PC-3 (cell line): ENCODE measurements at regions not wholly inside any gene's neighbourhood (a gene's known extent, or its start where the extent isn't known, plus 50 kb on each side); places are given as distances from the start of the nearest gene placed in this dataset.
A peak's percentile ranks its signal among the peaks of the same experiment; 100 is the strongest.

ENCODE experiments used
- ATAC-seq: fragments of 200-7000 bp; cut with Tn5 transposase; 2 replicates; pipeline ENCODE4 v1.9.1; 2020; ENCODE audit warnings: mild to moderate bottlenecking, moderate library complexity
- BruUV-seq: library from RNA; stranded (reverse); fragments of 400-500 nt; replicated peaks from 2 replicates; lab custom pipeline; 2021; lab: Mats Ljungman, UMichigan
- CTCF ChIA-PET: fragments of 300-600 bp; sonication (Branson Sonifier 250); formaldehyde crosslinking; loops from one replicate; lab custom pipeline; 2022; ENCODE audit warnings: antibody characterized with exemption; lab: Charles Lee
- POLR2A ChIA-PET: fragments of 300-600 bp; sonication (Branson Sonifier 250); formaldehyde crosslinking; loops from one replicate; lab custom pipeline; 2022; ENCODE audit warnings: antibody characterized with exemption; ENCODE audit not compliant: unreplicated experiment; lab: Charles Lee
- DNase-seq: peaks from one replicate; pipeline ENCODE4 v3.0.0-alpha.2; 2015
- H2AFZ ChIP-seq: fragments of 300-600 bp; sonication (generic); 2 replicates; pipeline ENCODE4 v1.6.0; 2016; ENCODE audit warnings: antibody characterized with exemption, low read length
- H3F3A ChIP-seq: fragments of 300-600 bp; sonication (generic); one replicate; pipeline ENCODE4 v1.6.0; 2017; ENCODE audit warnings: antibody characterized with exemption, low read length, control low read depth, mild to moderate bottlenecking; ENCODE audit not compliant: unreplicated experiment
- H3K27ac ChIP-seq: fragments of 300-600 bp; sonication (generic); 2 replicates; pipeline ENCODE4 v1.5.1; 2016; ENCODE audit warnings: mild to moderate bottlenecking, low read length
- H3K27me3 ChIP-seq: fragments of 300-600 bp; sonication (generic); 2 replicates; pipeline ENCODE4 v1.6.1; 2016; ENCODE audit warnings: low read length, mixed read lengths
- H3K36me3 ChIP-seq: fragments of 300-600 bp; sonication (generic); 2 replicates; pipeline ENCODE4 v1.6.1; 2016; ENCODE audit warnings: low read depth, mixed run types, low read length, mixed read lengths
- H3K4me1 ChIP-seq: fragments of 300-600 bp; sonication (generic); 2 replicates; pipeline ENCODE4 v1.5.1; 2016; ENCODE audit warnings: low read length; ENCODE audit not compliant: insufficient read depth
- H3K4me2 ChIP-seq: fragments of 300-600 bp; sonication (generic); 2 replicates; pipeline ENCODE4 v1.6.0; 2016; ENCODE audit warnings: low read length
- H3K4me3 ChIP-seq: fragments of 300-600 bp; sonication (generic); 2 replicates; pipeline ENCODE4 v1.5.1; 2016; ENCODE audit warnings: mild to moderate bottlenecking, low read length, mixed read lengths
- H3K79me2 ChIP-seq: fragments of 300-600 bp; sonication (generic); 2 replicates; pipeline ENCODE4 v1.6.1; 2017; ENCODE audit warnings: low read length, mixed read lengths
- H3K9ac ChIP-seq: fragments of 300-600 bp; sonication (generic); 2 replicates; pipeline ENCODE4 v1.6.0; 2016; ENCODE audit warnings: mild to moderate bottlenecking, low read length
- H3K9me2 ChIP-seq: fragments of 300-600 bp; sonication (generic); replicated peaks from 2 replicates; pipeline ENCODE4 v1.6.1; 2016; ENCODE audit warnings: mixed run types, low read length, mixed read lengths
- H3K9me3 ChIP-seq: fragments of 300-600 bp; sonication (generic); 2 replicates; pipeline ENCODE4 v1.6.1; 2016; ENCODE audit warnings: low read length, mixed read lengths
- H4K20me1 ChIP-seq: fragments of 300-600 bp; sonication (generic); 2 replicates; pipeline ENCODE4 v1.6.1; 2016; ENCODE audit warnings: low read length, mixed read lengths
- EZH2 ChIP-seq: fragments of 300-600 bp; sonication (generic); IDR thresholded peaks from one replicate; pipeline ENCODE4 v1.6.1; 2017; ENCODE audit warnings: antibody characterized with exemption, mild to moderate bottlenecking, low read length; ENCODE audit not compliant: unreplicated experiment
- EZH2phosphoT487 ChIP-seq: fragments of 300-600 bp; sonication (generic); IDR thresholded peaks from 2 replicates; pipeline ENCODE4 v1.6.1; 2018; ENCODE audit warnings: mild to moderate bottlenecking, antibody characterized with exemption, low read length, borderline replicate concordance
- intact Hi-C: fragments of 100-400 bp; cut with micrococcal nuclease; formaldehyde crosslinking; loops from 2 replicates; pipeline ENCODE4 v1.9.0; 2023
- TF ChIP-seq, protein P1 (sequence below): fragments of 300-600 bp; sonication (generic); conservative IDR thresholded peaks from 2 replicates; pipeline ENCODE4 v1.5.1; 2017; ENCODE audit warnings: antibody characterized with exemption, low read depth, mild to moderate bottlenecking, low read length

DNA sequence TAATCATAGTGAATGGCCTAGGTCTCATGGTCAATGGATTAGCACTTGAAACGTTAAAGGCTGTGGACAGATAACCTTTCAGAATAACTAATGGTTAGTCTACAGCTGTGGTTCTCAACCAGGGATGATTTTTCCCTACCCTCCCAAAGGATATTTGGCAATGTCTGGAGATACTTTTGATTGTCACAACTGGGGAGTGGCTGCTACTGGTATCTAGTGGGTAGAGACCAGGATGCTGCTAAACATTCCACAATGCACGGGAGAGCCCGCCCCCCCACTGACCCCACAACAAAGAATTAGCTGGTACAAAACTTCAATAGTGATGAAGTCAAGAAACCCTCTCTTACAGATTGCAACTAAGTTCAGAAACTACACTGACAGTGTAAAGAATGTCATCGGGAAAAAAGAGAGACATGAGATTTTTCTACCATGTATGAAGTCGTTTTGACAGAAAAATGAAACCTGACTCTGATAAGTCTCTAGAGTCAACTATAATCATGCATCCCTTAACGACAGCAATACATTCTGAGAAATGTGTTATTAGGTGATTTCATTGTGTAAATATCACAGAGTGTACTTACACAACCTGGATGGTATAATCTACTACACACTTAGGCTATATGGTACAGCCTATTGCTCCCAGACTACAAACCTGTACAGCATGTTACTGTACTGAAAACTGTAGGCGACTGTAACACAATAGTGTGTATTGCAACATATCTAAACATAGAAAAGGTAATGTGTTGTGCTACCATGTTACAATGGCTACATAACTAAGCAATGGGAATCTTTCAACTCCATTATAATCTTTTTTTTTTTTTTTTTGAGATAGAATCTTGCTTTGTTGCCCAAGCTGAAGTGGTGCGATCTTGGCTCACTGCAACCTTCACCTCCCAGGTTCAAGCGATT is 49.7 kb upstream of the PRDX6 start:
- Histone ChIP-seq H3K36me3 (no peaks in the 10 kb centered on the region), H3F3A (peaks cover 22% of the 10 kb centered on the region), H3K27me3 (no peaks in the 10 kb centered on the region), H3K9ac (no peak overlapping the region; the same call in 1 of the 2 replicates), H2AFZ (no peak overlapping the region), H4K20me1 (no peaks in the 10 kb centered on the region), H3K4me2 (peak overlapping the region; percentile 0; the same call in 1 of the 2 replicates), H3K27ac (peak overlapping the region; percentile 76), H3K9me2 (no peaks in the 10 kb centered on the region), H3K4me1 (peaks cover 88% of the 10 kb centered on the region), H3K9me3 (no peaks in the 10 kb centered on the region), H3K4me3 (no peak overlapping the region), H3K79me2 (no peaks in the 10 kb centered on the region)
- ChIA-PET CTCF (interaction anchor here (0.6 to 1.1 kb wide), 4 partner anchors 80 to 604 kb away, joined by 3 to 6 read pairs (median 4); no protein-coding TSS in a partner anchor), POLR2A (interaction anchor here (0.5 to 1.0 kb wide), 4 partner anchors 80 to 839 kb away, joined by 3 to 12 read pairs (median 6); no protein-coding TSS in a partner anchor)
- no TSS peak for BruUV-seq
- peak; percentile 76 for DNase-seq
- intact Hi-C loops, result no loop called here
- no peak for TF ChIP-seq EZH2
- TF ChIP-seq, protein P1, sequence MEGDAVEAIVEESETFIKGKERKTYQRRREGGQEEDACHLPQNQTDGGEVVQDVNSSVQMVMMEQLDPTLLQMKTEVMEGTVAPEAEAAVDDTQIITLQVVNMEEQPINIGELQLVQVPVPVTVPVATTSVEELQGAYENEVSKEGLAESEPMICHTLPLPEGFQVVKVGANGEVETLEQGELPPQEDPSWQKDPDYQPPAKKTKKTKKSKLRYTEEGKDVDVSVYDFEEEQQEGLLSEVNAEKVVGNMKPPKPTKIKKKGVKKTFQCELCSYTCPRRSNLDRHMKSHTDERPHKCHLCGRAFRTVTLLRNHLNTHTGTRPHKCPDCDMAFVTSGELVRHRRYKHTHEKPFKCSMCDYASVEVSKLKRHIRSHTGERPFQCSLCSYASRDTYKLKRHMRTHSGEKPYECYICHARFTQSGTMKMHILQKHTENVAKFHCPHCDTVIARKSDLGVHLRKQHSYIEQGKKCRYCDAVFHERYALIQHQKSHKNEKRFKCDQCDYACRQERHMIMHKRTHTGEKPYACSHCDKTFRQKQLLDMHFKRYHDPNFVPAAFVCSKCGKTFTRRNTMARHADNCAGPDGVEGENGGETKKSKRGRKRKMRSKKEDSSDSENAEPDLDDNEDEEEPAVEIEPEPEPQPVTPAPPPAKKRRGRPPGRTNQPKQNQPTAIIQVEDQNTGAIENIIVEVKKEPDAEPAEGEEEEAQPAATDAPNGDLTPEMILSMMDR, result no peak
- no peak for TF ChIP-seq EZH2phosphoT487
- no peak for ATAC-seq
